ENCODE measurements at regions not wholly inside any gene's neighbourhood (a gene's known extent, or its start where the extent isn't known, plus 50 kb on each side); places are given as distances from the start of the nearest gene placed in this dataset.

DNA sequence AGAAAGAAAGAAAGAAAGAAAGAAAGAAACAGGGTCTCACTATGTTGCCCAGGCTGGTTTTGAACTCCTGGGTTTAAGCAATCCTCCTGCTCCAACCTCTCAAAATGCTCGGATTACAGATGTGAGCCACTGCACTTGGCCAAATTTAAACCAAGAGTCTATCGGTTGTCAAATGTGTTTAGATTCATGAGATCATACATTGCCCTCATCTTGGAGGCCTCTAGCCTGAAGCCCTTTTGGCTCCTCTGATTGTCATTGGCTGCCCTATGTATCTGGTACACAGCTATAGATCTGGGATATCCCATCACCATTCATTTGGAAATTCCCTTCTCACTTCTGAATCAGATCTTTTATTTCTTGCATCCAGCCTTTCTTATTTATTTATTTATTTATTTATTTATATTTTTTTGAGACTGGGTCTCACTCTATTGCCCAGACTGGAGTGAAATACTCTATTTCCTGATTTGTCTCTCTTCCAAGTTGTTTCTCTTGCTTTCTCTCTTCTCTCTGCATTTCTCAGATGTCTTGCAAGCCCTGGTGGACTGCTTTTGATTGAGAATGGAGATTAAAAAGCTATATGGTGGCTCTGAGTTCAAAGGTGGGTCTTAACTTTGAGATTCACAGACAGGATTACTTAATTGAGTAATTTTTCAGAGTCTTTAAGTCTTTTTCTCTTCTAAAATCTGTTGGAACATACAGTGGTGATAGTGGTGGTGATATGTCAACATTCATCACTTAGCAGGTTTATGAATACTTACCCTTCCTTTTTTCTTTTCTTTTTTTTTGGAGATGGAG lies 121.9 kb downstream of the GJA1 start:
- TF ChIP-seq, protein P1, sequence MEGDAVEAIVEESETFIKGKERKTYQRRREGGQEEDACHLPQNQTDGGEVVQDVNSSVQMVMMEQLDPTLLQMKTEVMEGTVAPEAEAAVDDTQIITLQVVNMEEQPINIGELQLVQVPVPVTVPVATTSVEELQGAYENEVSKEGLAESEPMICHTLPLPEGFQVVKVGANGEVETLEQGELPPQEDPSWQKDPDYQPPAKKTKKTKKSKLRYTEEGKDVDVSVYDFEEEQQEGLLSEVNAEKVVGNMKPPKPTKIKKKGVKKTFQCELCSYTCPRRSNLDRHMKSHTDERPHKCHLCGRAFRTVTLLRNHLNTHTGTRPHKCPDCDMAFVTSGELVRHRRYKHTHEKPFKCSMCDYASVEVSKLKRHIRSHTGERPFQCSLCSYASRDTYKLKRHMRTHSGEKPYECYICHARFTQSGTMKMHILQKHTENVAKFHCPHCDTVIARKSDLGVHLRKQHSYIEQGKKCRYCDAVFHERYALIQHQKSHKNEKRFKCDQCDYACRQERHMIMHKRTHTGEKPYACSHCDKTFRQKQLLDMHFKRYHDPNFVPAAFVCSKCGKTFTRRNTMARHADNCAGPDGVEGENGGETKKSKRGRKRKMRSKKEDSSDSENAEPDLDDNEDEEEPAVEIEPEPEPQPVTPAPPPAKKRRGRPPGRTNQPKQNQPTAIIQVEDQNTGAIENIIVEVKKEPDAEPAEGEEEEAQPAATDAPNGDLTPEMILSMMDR (conservative IDR thresholded peaks at IDR 0.05 in 1 of 2, IDR thresholded peaks at IDR 0.05 in 1 of 2; ENCODE audit: extremely low read depth in 1 of 2, insufficient read depth in 1 of 2, low read depth in 1 of 2, low read length in 2 of 2), result no peak
- no peak for TF ChIP-seq EZH2 (IDR thresholded peaks at IDR 0.05; ENCODE audit: borderline replicate concordance, low read length)
